HepG2 (cell line): ENCODE measurements at regions not wholly inside any gene's neighbourhood (a gene's known extent, or its start where the extent isn't known, plus 50 kb on each side); places are given as distances from the start of the nearest gene placed in this dataset.

ENCODE experiments used
- CHD4 ChIP-seq: fragments of 200-600 bp; sonication (generic); IDR thresholded peaks from 2 replicates; pipeline ENCODE4 v1.7.0; 2017; ENCODE audit warnings: mild to moderate bottlenecking, low read length, borderline replicate concordance
- GTF3A ChIP-seq: sonication (generic); formaldehyde crosslinking; conservative IDR thresholded peaks from 2 replicates; pipeline ENCODE4 v1.4.0; 2020; ENCODE audit warnings: mild to moderate bottlenecking, missing genetic modification reagents
- JDP2 ChIP-seq: sonication (generic); formaldehyde crosslinking; IDR thresholded peaks from 2 replicates; pipeline ENCODE4 v1.8.1; 2022; ENCODE audit warnings: missing genetic modification reagents, borderline replicate concordance
- PATZ1 ChIP-seq: sonication (generic); formaldehyde crosslinking; IDR thresholded peaks from 2 replicates; pipeline ENCODE4 v1.4.0; 2020; ENCODE audit warnings: missing genetic modification reagents
- REST ChIP-seq, 2 experiments: IDR thresholded peaks; 2 replicates each; pipeline ENCODE4 v1.6.1; 2011 to 2012; ENCODE audit warnings: low read length in 2 of 2, borderline replicate concordance in 1 of 2, low read depth in 1 of 2, mild to moderate bottlenecking in 1 of 2, moderate library complexity in 1 of 2
- TEF ChIP-seq: sonication (generic); formaldehyde crosslinking; IDR thresholded peaks from 2 replicates; pipeline ENCODE4 v1.5.0; 2020; ENCODE audit warnings: missing genetic modification reagents
- TSC22D2 ChIP-seq: sonication (generic); formaldehyde crosslinking; IDR thresholded peaks from 2 replicates; pipeline ENCODE4 v1.5.1; 2020; ENCODE audit warnings: missing genetic modification reagents, mild to moderate bottlenecking, borderline replicate concordance
- U2AF2 ChIP-seq: fragments of 200-400 bp; formaldehyde crosslinking; IDR thresholded peaks from 2 replicates; pipeline ENCODE4 v1.6.1; 2017; ENCODE audit warnings: low read depth, mild to moderate bottlenecking, low read length
- ZNF280B ChIP-seq: sonication (generic); formaldehyde crosslinking; IDR thresholded peaks from 2 replicates; pipeline ENCODE4 v1.5.0; 2020; ENCODE audit warnings: missing genetic modification reagents, mild to moderate bottlenecking, borderline replicate concordance
- ZNF563 ChIP-seq: sonication (generic); formaldehyde crosslinking; IDR thresholded peaks from 2 replicates; pipeline ENCODE4 v1.8.0; 2022; ENCODE audit warnings: mild to moderate bottlenecking, moderate library complexity, missing genetic modification reagents
- ZNF713 ChIP-seq: sonication (generic); formaldehyde crosslinking; IDR thresholded peaks from 2 replicates; pipeline ENCODE4 v1.4.0; 2020; ENCODE audit warnings: mild to moderate bottlenecking, missing genetic modification reagents
- ZNF784 ChIP-seq: sonication (generic); formaldehyde crosslinking; IDR thresholded peaks from 2 replicates; pipeline ENCODE4 v1.5.1; 2020; ENCODE audit warnings: missing genetic modification reagents, mild to moderate bottlenecking, borderline replicate concordance
- ZSCAN30 ChIP-seq: sonication (generic); formaldehyde crosslinking; IDR thresholded peaks from 2 replicates; pipeline ENCODE4 v1.5.0; 2020; ENCODE audit warnings: mild to moderate bottlenecking, missing genetic modification reagents
- ZSCAN9 ChIP-seq: IDR thresholded peaks from 2 replicates; pipeline ENCODE4 v1.6.1; 2016; ENCODE audit warnings: borderline replicate concordance

GRCh38 chr2:37583867-37584266 lies 87.6 kb downstream of the CDC42EP3 start (continued):
- no peak for TF ChIP-seq REST (IDR thresholded peaks at IDR 0.05; ENCODE audit: borderline replicate concordance in 1 of 2, low read depth in 1 of 2, low read length in 2 of 2)
- no peak for TF ChIP-seq U2AF2
- TF ChIP-seq ZNF563 (CRISPR knock-in tag) = no peak
- no peak for TF ChIP-seq CHD4
- TF ChIP-seq TSC22D2 (CRISPR knock-in tag) = no peak
- no peak for TF ChIP-seq PATZ1 (CRISPR knock-in tag)
- no peak for TF ChIP-seq GTF3A
- no peak for TF ChIP-seq ZSCAN30 (CRISPR knock-in tag)
- TF ChIP-seq TEF = no peak
- no peak for TF ChIP-seq ZNF280B (CRISPR knock-in tag)
- no peak for TF ChIP-seq ZNF784 (CRISPR knock-in tag)
- TF ChIP-seq JDP2 = no peak
- TF ChIP-seq ZSCAN9 = no peak
- TF ChIP-seq ZNF713 = no peak
